HCT116 (cell line): ENCODE measurements at regions not wholly inside any gene's neighbourhood (a gene's known extent, or its start where the extent isn't known, plus 50 kb on each side); places are given as distances from the start of the nearest gene placed in this dataset.

Experiments
- ATAC-seq: fragments of 200-7000 bp; cut with Tn5 transposase; 2 replicates; pipeline ENCODE4 v1.9.1; 2020; ENCODE audit warnings: mild to moderate bottlenecking, moderate library complexity
- BruUV-seq: library from RNA; stranded (reverse); fragments of 400-500 nt; replicated peaks from 2 replicates; lab custom pipeline; 2021; lab: Mats Ljungman, UMichigan
- CTCF ChIA-PET: fragments of 300-600 bp; sonication (Branson Sonifier 250); formaldehyde crosslinking; loops from one replicate; lab custom pipeline; 2021; ENCODE audit warnings: antibody characterized with exemption; lab: Charles Lee
- POLR2A ChIA-PET: fragments of 300-600, 350-600 bp; sonication (Branson Sonifier 250); formaldehyde crosslinking; loops from one replicate; lab custom pipeline; 2021; ENCODE audit warnings: antibody characterized with exemption; lab: Charles Lee
- RAD21 ChIA-PET, 2 experiments: fragments of 300-600 bp; sonication (Branson Sonifier 250); formaldehyde crosslinking; loops; one replicate each; lab custom pipeline; 2023; ENCODE audit warnings: low total read pairs in 2 of 2; ENCODE audit not compliant: uncharacterized antibody in 2 of 2, unreplicated experiment in 2 of 2, low non-redundant PET in 1 of 2; lab: Charles Lee
- DNase-seq: peaks from one replicate; pipeline ENCODE4 v3.0.0-alpha.2; 2010; ENCODE audit warnings: low read depth, low spot score
- H2AFZ ChIP-seq: fragments of 200-600 bp; shearing (Covaris generic), sonication (generic); 2 replicates; pipeline ENCODE4 v1.6.1; 2017; ENCODE audit warnings: low read depth, mixed run types, mixed read lengths, antibody characterized with exemption, low read length; ENCODE audit not compliant: poor library complexity, severe bottlenecking
- H3K27ac ChIP-seq: 2 replicates; pipeline ENCODE4 v1.5.1; 2012; ENCODE audit warnings: low read depth, low read length
- H3K27me3 ChIP-seq: fragments of 200-600 bp; sonication (generic); 2 replicates; pipeline ENCODE4 v1.6.1; 2016; ENCODE audit warnings: mixed run types, low read length, mixed read lengths; ENCODE audit not compliant: insufficient read depth
- H3K36me3 ChIP-seq, 2 experiments: fragments of 200-500 bp in 1 of 2; fragments of 200-600 bp in 1 of 2; sonication (Bioruptor generic) in 1 of 2; sonication (generic) in 1 of 2; 2 replicates each; pipeline versions ENCODE4 v1.5.1 to v1.6.1; 2014 to 2016; ENCODE audit warnings: low read length in 2 of 2, inconsistent platforms in 1 of 2, mixed read lengths in 1 of 2, mixed run types in 1 of 2; ENCODE audit not compliant: insufficient read depth in 2 of 2, control insufficient read depth in 1 of 2
- H3K4me1 ChIP-seq, 2 experiments: fragments of 200-600 bp in 1 of 2; sonication (generic) in 1 of 2; 2 replicates each; pipeline versions ENCODE4 v1.5.1 to v1.6.1; 2012 to 2017; ENCODE audit warnings: low read length in 2 of 2, inconsistent platforms in 1 of 2, mild to moderate bottlenecking in 1 of 2, mixed read lengths in 1 of 2, mixed run types in 1 of 2, moderate library complexity in 1 of 2; ENCODE audit not compliant: insufficient read depth in 2 of 2, control insufficient read depth in 1 of 2
- H3K4me2 ChIP-seq: fragments of 200-600 bp; sonication (generic); 2 replicates; pipeline ENCODE4 v1.6.1; 2017; ENCODE audit warnings: mixed run types, low read length, mixed read lengths
- H3K4me3 ChIP-seq, 2 experiments: fragments of 200-600 bp in 1 of 2; sonication (generic) in 1 of 2; replicated peaks in 1 of 2; 2 replicates each; pipeline ENCODE4 v1.5.1; 2011 to 2016; ENCODE audit warnings: low read length in 2 of 2, control low read depth in 1 of 2, low read depth in 1 of 2, mild to moderate bottlenecking in 1 of 2, mixed read lengths in 1 of 2, mixed run types in 1 of 2
- H3K79me2 ChIP-seq: fragments of 200-600 bp; sonication (generic); 2 replicates; pipeline ENCODE4 v1.6.1; 2017; ENCODE audit warnings: mild to moderate bottlenecking, mixed run types, low read length, moderate library complexity, mixed read lengths; ENCODE audit not compliant: insufficient read depth
- H3K9ac ChIP-seq: fragments of 200-600 bp; sonication (generic); 2 replicates; pipeline ENCODE4 v1.6.1; 2016; ENCODE audit warnings: low read length, mixed read lengths
- H3K9me2 ChIP-seq: fragments of 200-600 bp; sonication (generic), shearing (Covaris generic); 2 replicates; pipeline ENCODE4 v1.6.1; 2017; ENCODE audit warnings: mixed run types, mild to moderate bottlenecking, moderate library complexity; ENCODE audit not compliant: insufficient read depth
- H3K9me3 ChIP-seq, 2 experiments: fragments of 200-500 bp in 1 of 2; fragments of 200-600 bp in 1 of 2; sonication (Bioruptor generic) in 1 of 2; sonication (generic) in 1 of 2; 2 replicates each; pipeline ENCODE4 v1.6.1; 2014 to 2017; ENCODE audit warnings: low read length in 2 of 2, mixed read lengths in 2 of 2, inconsistent platforms in 1 of 2, low read depth in 1 of 2, mild to moderate bottlenecking in 1 of 2, mixed run types in 1 of 2, moderate library complexity in 1 of 2; ENCODE audit not compliant: control insufficient read depth in 1 of 2, insufficient read depth in 1 of 2
- H4K20me1 ChIP-seq: fragments of 200-600 bp; sonication (generic), shearing (Covaris generic); 2 replicates; pipeline ENCODE4 v1.6.1; 2017; ENCODE audit warnings: mixed run types, mild to moderate bottlenecking, moderate library complexity; ENCODE audit not compliant: insufficient read depth
- CEBPB ChIP-seq: IDR thresholded peaks from 2 replicates; pipeline ENCODE4 v1.6.1; 2012; ENCODE audit warnings: low read depth
- EGR1 ChIP-seq: IDR thresholded peaks from 2 replicates; pipeline ENCODE4 v1.6.1; 2012; ENCODE audit warnings: low read depth
- ELF1 ChIP-seq: IDR thresholded peaks from 2 replicates; pipeline ENCODE4 v1.6.1; 2012; ENCODE audit warnings: low read depth, borderline replicate concordance
- EZH2 ChIP-seq: fragments of 200-600 bp; sonication (generic); IDR thresholded peaks from 2 replicates; pipeline ENCODE4 v1.6.1; 2017; ENCODE audit warnings: antibody characterized with exemption, mixed run types
- EZH2phosphoT487 ChIP-seq: fragments of 200-600 bp; IDR thresholded peaks from 2 replicates; pipeline ENCODE4 v1.6.1; 2018; ENCODE audit warnings: antibody characterized with exemption, borderline replicate concordance
- POLR2AphosphoS5 ChIP-seq: IDR thresholded peaks from 2 replicates; pipeline ENCODE4 v1.6.1; 2011; ENCODE audit warnings: mild to moderate bottlenecking, low read depth, low read length, moderate library complexity
- RAD21 ChIP-seq: IDR thresholded peaks from 2 replicates; pipeline ENCODE4 v1.6.1; 2012; ENCODE audit warnings: low read depth, mild to moderate bottlenecking
- SIN3A ChIP-seq: IDR thresholded peaks from 2 replicates; pipeline ENCODE4 v1.6.1; 2012; ENCODE audit warnings: low read depth
- SP1 ChIP-seq: IDR thresholded peaks from 2 replicates; pipeline ENCODE4 v1.6.1; 2012; ENCODE audit warnings: low read depth
- SRF ChIP-seq: IDR thresholded peaks from 2 replicates; pipeline ENCODE4 v1.6.1; 2012; ENCODE audit warnings: low read depth
- ZFX ChIP-seq: fragments of 450-650 bp; IDR thresholded peaks from 2 replicates; pipeline ENCODE4 v1.6.1; 2017
- ZNF274 ChIP-seq: fragments of 200-500 bp; sonication (Bioruptor generic); IDR thresholded peaks from 2 replicates; pipeline ENCODE4 v1.6.1; 2014; ENCODE audit warnings: mild to moderate bottlenecking, low read depth, low read length, inconsistent platforms
- intact Hi-C: fragments of 100-400 bp; cut with micrococcal nuclease; formaldehyde crosslinking; loops from 2 replicates; pipeline ENCODE4 v1.10.0; 2022
- TF ChIP-seq, protein P1 (sequence below): IDR thresholded peaks from 2 replicates; pipeline ENCODE4 v1.6.1; 2012; ENCODE audit warnings: low read depth

DNA sequence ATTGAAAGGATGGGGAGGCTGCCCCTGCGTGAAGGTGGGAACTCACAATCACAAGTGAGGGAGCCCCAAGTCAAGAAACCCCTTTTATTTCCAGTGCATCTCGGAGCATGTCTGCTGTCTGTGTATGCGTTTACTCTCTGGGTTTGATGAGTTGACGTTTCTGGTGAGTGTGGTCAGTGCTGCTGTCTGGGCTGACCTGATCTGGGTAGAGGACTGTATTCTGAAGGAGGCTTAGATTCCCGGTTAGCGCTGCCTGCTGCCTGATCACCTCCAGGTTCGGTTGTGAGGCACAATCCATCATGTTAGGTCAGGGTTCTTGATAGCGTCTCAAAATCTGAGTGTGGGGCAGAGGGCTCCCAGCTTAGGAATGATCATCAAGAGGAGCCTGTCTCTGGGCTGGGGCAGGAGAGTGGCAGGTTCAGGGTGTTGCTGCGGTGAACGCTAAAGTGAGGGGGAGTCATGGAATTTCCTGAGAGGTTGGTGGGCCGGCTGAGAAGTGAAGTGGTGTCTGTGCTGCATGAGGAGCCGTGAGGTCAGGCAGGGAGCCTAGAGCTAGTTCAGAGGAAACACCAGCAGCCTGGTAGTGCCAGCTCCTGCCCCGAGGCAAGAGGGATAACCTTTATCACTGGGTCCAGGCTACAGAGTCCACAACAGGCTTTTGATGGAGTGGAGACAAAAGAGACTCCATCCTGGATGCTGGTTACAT lies 225.3 kb upstream of the CST7 start:
- BruUV-seq: no TSS peak
- Histone ChIP-seq H3K9me2 (no peaks in the 10 kb centered on the region), H3K9ac (no peak overlapping the region), H2AFZ (no peak overlapping the region), H3K9me3 (no peaks in the 10 kb centered on the region)
- POLR2A ChIA-PET: no interaction called here
- TF ChIP-seq ELF1 (no peak), SRF (no peak), SIN3A (no peak), ZNF274 (no peak), ZFX (no peak), EGR1 (no peak), EZH2 (no peak), EZH2phosphoT487 (no peak), POLR2AphosphoS5 (no peak), CEBPB (no peak), RAD21 (no peak), SP1 (no peak)
- TF ChIP-seq, protein P1, sequence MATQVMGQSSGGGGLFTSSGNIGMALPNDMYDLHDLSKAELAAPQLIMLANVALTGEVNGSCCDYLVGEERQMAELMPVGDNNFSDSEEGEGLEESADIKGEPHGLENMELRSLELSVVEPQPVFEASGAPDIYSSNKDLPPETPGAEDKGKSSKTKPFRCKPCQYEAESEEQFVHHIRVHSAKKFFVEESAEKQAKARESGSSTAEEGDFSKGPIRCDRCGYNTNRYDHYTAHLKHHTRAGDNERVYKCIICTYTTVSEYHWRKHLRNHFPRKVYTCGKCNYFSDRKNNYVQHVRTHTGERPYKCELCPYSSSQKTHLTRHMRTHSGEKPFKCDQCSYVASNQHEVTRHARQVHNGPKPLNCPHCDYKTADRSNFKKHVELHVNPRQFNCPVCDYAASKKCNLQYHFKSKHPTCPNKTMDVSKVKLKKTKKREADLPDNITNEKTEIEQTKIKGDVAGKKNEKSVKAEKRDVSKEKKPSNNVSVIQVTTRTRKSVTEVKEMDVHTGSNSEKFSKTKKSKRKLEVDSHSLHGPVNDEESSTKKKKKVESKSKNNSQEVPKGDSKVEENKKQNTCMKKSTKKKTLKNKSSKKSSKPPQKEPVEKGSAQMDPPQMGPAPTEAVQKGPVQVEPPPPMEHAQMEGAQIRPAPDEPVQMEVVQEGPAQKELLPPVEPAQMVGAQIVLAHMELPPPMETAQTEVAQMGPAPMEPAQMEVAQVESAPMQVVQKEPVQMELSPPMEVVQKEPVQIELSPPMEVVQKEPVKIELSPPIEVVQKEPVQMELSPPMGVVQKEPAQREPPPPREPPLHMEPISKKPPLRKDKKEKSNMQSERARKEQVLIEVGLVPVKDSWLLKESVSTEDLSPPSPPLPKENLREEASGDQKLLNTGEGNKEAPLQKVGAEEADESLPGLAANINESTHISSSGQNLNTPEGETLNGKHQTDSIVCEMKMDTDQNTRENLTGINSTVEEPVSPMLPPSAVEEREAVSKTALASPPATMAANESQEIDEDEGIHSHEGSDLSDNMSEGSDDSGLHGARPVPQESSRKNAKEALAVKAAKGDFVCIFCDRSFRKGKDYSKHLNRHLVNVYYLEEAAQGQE: no peak
- TF ChIP-seq, all 23 proteins: peak for 0
- CTCF ChIA-PET: no interaction called here
- H3K4me1 ChIP-seq: no peaks in the 10 kb centered on the region
- H3K79me2 ChIP-seq: no peaks in the 10 kb centered on the region
- H3K36me3 ChIP-seq: no peaks in the 10 kb centered on the region
- RAD21 ChIA-PET: no interaction called here
- peaks cover 64% of the 10 kb centered on the region for H3K27me3 ChIP-seq
- H3K4me2 ChIP-seq: no peak overlapping the region
- H3K27ac ChIP-seq: no peak overlapping the region
- ATAC-seq (no peak), DNase-seq (no peak)
- intact Hi-C loops: no loop called here
- H3K4me3 ChIP-seq: no peak overlapping the region
- H4K20me1 ChIP-seq: no peaks in the 10 kb centered on the region
